HG03135 (cell line): ENCODE measurements at regions not wholly inside any gene's neighbourhood (a gene's known extent, or its start where the extent isn't known, plus 50 kb on each side); places are given as distances from the start of the nearest gene placed in this dataset.
"Not testable (repeated sequence)": the region's sequence is repeated elsewhere in the genome, so short reads cannot be mapped to it uniquely, and the experiment has no call there.

Source experiments
- ATAC-seq: cut with Tn5 transposase; IDR thresholded peaks from one replicate; pipeline ENCODE4 v1.9.1; 2021; ENCODE audit warnings: mild to moderate bottlenecking, moderate library complexity; ENCODE audit not compliant: unreplicated experiment

DNA sequence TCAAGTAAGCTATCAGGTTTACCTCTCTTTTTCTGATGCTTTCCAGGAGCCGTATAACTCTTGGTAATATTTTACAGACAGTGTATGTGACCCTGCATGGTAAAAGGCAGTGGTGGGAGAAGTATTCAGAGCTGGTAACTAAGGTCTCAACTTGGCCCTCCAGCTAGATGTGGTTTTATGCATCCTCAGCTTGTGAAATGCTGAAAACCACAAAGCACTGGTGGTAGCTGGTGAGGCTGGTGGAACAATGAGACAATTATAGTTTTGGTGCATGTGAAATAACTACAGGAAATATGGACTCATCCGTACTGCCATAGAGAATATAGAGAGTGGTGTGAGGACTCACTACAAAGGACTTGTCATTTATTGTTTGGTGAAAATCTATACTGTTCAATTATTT, 383.0 kb upstream of the PCDH15 start:
- no peak for ATAC-seq

DNA sequence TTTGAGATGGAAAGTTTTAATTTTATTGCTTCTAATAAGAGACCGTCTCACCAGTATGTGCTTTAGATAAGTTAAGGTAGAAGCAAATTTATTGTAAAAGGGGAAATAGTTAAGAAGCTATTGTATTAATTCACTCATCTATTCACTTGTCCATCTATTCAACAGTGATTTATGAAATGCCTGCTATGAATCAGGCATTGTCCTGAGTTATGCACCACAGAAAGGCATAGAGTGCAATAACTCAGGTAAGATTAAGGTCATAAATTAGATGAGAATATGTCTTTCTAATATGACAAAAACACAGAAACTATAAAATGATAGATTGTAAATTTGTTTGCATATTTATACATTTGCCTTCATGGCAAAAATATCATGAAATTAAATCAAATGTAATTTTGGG, 379.3 kb upstream of the PCDH15 start:
- ATAC-seq: no peak

DNA sequence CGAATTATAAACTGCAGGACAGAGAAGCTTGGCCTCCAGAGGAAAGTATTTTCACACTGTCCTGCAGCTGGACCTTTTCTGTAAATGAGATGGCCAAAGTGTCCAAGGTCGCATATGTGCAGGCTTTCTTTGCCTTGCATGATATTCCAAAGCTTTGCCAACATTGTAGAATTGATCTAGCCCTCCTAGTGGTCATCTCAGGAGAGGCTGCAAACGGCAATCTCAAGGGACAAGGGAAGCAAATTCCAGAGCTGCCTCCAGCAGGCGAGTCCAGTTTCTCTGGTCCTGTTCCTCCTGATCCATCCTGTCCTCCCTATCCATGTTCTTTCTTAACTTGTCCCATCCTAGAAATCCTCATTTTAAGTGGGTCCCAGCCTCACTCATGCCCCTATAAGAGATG, 373.4 kb upstream of the PCDH15 start:
- no peak for ATAC-seq

DNA sequence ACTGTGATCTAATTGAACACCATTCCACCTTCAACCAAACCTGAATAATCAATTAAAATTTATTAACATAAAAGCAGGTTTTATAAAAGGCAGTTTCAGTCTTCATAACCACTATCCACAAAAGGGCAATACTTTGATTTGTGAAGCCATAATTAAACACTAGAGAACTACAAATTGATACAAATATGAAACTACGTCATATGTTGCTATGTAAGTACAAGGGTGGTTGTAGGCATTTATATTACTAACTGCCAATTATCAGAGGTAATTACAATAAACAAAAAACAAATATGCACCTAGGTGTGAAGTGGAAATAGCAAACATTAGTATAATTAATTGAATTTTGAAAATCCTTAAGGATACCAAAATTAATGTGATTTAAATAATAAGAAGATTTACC, 368.5 kb upstream of the PCDH15 start:
- no peak for ATAC-seq

DNA sequence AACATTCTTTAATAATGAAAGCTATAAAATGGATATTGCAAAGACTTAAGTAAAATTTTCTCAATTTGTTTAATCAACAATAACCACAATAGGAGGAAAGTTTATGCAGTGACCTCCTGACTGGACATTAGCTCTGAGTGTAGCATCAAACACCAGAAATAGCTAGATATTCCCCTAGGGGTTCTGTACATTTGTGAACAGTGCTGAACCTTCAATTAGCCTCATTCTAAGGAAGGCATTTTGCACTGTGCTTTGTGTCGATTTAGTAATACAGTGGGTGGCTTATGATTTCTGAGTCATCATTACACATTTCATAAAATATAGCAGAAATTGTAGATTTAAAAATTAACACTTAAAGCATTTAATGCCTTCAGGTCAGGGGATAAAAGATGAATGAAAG, 367.3 kb upstream of the PCDH15 start:
- ATAC-seq: no peak

DNA sequence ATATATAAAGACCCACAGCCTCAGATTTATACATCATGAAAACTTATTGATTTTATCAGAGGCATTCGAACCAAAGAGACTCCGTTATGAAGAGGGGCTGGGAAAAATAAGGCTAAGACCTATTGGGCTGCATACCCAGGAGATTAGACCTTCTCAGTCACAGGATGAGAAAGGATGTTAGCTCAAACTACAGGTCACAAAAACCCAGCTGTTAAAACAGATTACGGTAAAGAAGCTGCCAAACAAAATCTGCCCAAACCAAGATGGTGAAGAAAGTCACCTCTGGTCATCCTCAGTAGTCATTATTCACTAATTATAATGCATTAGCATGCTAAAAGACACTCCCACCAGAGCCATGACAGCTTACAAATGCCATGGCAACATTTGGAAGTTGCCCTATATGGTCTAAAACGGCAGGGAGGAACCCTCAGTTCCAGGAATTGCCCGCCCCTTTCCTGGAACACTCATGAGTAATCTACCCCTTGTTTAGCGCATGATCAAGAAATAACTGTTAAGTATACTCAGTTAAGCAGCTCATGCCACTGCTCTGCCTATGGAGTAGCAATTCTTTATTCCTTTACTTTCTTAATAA, 362.5 kb upstream of the PCDH15 start:
- no peak for ATAC-seq

DNA sequence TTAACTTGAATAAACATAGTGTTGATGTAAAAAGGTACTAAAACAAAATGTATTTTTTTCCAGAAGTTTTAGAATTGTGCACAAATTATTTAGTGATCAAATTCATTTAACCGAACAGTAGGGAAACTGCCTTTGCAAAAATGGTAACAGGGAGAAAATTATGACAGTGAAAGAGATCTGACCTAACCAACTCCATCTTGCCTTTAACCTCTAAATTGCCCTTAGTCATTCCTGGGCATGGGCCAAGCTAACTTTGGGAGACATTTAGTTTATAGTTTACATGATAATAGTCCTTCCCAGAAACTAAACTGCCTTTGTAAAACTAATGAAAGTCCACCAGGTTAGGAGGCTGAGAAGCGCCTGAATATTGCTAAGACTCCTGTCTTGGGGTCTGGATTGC, 361.3 kb upstream of the PCDH15 start:
- not testable (repeated sequence) for ATAC-seq

DNA sequence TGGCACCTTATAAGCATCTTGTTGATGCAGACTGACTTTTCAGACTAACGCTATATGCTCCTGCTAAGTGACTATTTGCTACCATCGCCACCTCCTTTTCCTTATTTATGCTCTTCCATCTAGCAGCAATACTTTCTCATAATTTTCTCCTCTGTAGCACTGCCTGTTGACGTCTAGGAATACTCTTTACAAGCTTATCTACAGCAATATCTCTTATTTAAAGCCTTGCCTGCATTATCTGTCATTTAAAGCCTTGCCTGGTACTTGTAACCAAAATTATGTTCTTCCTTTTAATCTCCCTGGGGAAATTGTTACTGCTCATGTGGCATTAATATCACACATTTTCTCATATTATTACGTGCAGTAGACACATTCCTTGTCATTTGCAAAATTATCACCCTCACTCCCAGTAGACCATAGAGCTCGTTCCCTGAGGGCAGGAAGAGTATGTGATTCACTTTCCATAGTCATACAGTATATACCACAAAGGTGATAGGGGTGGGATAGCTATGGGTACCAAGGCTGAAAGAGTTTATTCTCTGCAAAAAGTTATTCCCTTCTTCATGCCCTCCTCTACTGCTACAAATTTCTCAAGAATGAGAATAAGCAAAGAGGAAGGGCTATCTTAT, 359.7 kb upstream of the PCDH15 start:
- no peak for ATAC-seq

DNA sequence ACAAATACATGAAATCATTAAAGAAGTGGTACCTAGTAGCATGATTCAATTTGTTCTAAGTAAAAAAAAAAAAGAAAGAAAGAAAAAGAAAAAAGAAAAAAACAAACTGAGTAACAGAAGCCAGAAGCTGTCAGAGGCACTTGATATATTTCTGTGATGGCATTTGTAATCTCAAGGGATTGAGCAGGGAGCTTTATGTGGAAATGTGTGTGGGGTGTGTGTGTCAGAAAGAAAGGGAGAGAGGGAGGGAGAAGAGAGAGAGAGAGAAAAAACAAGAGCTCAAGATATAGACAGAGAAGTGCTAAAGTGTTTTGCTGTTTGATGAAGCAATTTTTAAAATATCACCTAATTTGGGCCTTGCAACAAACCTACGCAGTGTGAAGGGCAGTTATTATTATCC, 357.6 kb upstream of the PCDH15 start:
- no peak for ATAC-seq

DNA sequence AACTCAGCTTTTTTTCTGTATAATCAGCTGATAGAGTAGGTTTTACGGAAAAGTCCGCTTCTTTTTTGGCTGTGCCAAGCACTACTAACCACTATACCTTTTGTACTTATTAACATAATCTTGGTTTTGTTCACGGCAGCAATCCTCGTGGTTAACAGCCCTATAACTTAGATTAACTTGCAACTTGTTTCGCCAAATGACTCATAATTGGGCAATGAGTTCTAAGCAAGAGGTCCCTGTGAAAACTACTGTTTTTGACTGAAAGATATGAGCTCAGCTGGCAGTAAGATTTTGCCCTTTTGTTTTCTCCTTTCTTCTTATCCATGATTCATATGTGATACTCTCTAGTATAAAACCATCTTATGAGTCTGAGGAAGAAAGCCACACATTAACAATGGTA, 345.0 kb upstream of the PCDH15 start:
- ATAC-seq: no peak

DNA sequence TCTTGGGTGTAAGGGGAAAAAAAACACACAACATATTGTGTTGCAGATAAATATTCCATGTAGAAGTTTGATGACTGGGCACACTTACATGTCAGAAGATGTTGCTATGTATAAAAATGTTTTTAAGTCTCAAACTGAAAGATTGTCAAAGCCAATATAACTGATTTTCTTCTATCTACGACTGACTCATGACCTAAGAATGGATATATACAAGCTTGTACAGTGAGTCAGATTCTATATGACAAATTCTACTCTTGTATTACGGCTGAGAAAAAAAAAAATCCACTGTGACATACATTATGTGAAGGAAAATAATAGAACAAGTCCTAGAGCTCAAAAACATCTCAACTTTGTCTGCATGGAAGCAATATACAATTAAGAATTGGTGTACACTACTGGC, 343.0 kb upstream of the PCDH15 start:
- no peak for ATAC-seq

DNA sequence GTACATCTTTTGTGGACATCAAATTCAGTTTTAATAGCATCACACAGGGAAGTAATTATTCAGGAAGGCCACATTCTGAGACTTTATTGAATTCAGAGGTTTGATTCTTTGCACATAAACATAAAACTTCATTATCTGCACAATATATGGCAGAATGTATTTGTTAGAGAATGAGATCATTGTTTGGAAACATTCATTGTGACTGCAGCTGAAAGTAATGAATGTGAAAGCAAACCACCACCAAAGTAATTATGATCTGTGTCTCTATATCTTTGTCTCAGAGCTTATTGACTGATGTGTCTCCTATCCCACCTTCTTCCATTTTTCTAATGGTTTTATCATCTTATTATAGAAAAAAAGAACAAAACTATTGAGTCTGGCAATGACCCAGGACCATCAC, 340.9 kb upstream of the PCDH15 start:
- no peak for ATAC-seq

DNA sequence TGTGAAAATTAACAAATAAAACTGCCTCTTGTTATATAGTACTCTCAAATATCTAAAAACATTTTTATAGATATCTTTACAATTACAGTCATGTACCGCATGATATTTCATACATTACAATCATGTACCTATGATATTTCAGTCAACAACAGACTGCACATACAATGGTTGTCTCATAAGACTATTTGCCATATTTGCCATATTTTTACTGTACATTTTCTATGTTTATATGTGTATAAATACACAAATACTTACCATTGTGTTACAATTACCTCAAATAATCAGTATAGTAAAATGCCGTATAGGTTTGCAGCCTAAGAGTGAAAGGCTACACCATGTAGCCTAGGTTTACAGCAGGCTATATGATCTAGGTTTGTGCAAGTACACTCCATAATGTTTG, 336.0 kb upstream of the PCDH15 start:
- no peak for ATAC-seq

DNA sequence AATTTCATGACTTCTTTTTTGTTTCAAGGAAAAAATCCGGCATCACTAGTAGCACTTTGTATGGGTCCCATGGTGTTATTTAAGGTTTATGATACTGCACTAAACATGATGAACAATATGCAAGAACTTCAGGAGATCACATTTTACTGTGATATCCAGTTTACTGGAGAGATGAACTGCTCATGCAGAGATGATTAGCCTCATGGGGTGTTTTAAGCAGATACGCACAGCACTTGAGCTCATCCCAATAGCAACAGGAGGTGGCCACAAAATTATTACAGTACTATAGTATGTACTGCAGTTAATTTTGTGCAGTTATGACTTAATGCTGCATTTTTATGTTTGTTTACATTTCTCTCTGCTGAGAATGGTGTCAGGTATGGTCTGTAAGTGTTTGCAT, 303.7 kb upstream of the PCDH15 start:
- no peak for ATAC-seq

DNA sequence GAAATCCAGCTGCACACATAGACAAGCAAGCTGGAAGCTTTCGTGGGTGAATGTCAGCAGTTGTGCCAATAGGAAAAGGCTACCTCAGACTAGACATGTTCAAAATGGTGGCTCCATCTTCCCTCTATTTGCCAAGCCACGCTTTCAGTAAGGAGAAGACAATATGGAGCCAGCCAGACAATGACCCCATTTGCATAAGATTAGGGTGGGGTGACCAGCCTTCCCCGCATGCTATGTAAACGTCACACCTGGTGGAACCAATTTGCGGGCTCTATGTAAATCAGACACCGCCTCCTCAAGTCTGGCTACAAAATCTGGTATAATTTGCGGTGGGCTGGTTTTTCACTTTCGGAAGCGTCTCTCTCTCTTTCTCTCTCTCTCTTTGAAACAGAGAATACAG, 297.4 kb upstream of the PCDH15 start:
- ATAC-seq: no peak

DNA sequence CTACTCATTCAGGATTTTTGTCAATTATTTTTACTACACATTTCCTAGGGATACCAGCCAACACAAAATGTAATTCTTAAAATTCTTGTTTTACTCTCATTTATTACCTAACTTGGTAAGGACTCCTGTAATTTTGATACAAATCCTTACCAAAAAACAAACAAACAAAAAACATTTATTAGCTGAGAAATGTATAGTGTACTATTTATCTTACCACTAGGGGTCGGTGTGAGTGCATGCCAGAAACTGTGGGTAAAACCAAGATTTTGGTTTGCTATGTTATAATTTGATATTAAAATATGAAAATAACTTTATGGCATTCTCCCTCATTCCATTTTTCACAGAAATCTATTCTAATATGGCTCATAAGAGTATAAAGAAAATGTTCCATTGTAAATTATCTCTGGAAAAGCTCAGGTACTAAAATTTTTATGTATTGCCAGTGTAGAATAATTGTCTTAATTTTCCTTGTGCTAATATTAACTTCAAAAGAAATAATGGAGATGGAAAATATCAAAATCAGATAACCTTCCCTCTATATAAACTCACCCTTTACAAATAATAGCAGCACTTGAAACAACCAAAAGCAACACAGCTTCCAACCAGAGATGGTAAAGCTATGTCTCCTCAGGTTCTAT, 290.8 kb upstream of the PCDH15 start:
- no peak for ATAC-seq

DNA sequence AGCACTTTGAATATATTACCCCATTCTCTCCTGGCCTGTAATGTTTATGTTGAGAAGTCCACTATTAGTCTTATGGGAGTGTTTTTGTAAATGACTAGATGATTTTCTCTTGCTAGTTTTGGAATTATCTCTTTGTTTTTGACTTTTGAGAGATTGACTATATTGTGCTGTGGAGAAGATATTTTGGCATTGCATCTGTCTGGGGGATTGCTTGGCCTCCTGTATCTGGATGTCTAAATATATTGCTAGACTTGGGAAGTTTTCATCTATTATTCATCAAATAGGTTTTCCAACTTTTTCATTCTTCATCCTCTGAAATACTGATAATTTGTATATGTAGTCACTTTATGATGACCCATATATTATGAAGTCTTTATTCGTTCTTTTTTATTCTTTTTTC, 277.1 kb upstream of the PCDH15 start:
- no peak for ATAC-seq

DNA sequence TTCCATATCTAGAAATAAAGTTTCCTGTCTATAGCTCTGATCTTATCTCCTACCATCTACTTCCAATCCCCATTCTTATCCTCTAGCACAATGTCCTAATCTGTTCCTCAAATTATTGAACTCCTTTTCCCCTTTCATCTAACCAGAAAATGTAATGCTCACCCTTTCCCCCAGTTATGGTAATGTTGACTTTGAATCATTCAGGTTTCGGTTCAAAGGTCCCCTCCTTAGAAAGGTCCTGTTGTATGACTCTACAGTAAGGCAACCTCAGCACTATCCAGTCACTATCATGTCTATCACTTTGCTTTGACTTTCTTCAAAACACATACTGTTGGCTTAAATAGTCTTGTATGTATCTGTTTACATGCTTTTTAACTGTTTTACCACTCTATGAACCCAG, 264.2 kb upstream of the PCDH15 start:
- no peak for ATAC-seq

DNA sequence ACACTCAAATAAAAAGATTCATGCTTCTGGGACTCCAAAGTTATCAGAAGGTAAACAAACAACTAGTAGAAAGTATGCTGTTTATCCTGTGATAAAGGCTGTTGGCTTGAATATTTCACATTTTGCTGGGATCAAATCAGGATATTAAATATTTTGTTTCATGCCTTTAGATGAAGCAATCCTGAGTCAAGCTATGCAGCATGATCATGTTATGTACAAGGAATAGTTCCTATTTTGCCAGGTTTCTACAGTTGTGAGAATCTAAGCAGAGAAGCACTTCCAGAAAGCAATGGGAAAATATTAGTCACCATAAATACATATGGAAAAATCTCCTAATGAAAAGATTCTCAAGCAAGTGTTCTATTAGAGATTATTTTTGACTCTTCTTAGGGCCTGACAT, 262.8 kb upstream of the PCDH15 start:
- ATAC-seq: no peak

DNA sequence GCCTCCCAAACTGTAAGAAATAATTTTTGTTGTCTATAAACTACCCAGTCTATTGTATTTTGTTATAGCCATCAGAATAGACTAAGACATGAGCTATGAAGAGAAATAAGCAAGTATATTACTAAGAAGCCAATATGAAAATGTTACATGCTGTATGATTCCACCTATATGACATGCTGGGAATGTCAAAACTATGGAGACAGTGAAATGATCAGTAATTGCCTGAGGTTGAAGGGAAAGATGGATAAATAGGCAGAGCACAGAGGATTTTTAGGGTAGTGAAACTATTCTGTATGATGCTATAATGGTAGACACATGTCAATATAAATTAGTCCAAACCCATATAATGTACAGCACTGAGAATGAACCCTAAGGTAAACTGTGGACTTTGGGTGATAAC, 261.3 kb upstream of the PCDH15 start:
- no peak for ATAC-seq

DNA sequence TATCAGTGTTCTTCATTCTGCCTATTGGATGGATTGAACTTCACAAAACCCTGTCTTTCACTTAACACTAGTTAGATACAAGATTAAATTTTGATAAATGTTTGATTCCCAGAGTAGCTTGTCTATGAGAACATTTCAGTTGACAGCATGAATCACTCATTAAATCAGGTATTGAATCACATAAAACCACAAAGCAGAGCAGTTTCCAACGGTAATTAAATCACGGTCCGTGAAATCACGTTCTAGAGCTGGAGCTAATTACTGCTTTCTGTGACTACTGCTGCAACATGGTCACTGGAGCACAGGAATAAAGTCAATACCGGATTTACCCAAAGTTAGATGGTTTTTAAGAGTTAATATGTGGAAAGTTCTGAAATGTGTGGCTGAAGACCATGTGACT, 257.8 kb upstream of the PCDH15 start:
- no peak for ATAC-seq

DNA sequence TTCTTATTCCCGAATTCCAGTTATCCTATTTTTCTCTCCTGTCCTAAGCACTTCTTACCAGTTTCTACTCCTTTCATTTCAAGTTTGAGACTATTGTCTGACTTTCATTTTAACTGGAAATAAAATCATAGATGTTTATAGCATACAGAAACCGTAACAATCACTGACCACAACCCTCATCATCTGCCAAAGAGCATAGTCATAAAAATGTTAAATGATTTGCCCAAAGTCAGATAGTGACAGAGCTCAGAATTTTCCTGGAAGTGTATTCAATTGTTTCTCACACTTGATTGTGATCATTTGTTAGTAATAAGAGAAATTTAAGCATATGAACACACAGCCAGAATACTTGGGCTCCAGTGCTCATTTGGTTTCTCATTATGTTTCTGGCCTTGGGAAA, 250.5 kb upstream of the PCDH15 start:
- no peak for ATAC-seq
